Mucosa of descending colon (tissue), 3 donors: ENCODE measurements at regions not wholly inside any gene's neighbourhood (a gene's known extent, or its start where the extent isn't known, plus 50 kb on each side); places are given as distances from the start of the nearest gene placed in this dataset.

Experiments used
- ATAC-seq: fragments of 200-7000 bp; cut with Tn5 transposase; one replicate; pipeline ENCODE4 v1.9.1; 2020; ENCODE audit warnings: mild to moderate bottlenecking, moderate library complexity
- DNase-seq, 3 donors: peaks; one replicate each; pipeline ENCODE4 v3.0.0-alpha.2; 2020
- H3K36me3 ChIP-seq: fragments of 200-600 bp; one replicate; pipeline ENCODE4 v1.8.0; 2021; ENCODE audit warnings: low read depth, mild to moderate bottlenecking
- H3K4me1 ChIP-seq: fragments of 200-600 bp; one replicate; pipeline ENCODE4 v1.8.0; 2021; ENCODE audit warnings: low read depth, mild to moderate bottlenecking
- H3K4me3 ChIP-seq: fragments of 200-600 bp; one replicate; pipeline ENCODE4 v1.8.0; 2021; ENCODE audit warnings: mild to moderate bottlenecking
- H3K9me3 ChIP-seq: fragments of 200-600 bp; one replicate; pipeline ENCODE4 v1.8.0; 2021; ENCODE audit warnings: mild to moderate bottlenecking
- intact Hi-C, 2 donors: fragments of 100-400 bp; cut with DNase I in 1 of 2; cut with micrococcal nuclease in 1 of 2; formaldehyde crosslinking; loops; one replicate each; pipeline versions ENCODE4 v1.11.0 to v1.11.1; 2022; cut with DNase I, micrococcal nuclease
- TF ChIP-seq, protein P1 (sequence below): fragments of 200-600 bp; IDR thresholded peaks from one replicate; pipeline ENCODE4 v1.8.0; 2022; ENCODE audit warnings: antibody characterized with exemption, mild to moderate bottlenecking
- donor health status: DM: no; HTN: no; CAD: no; lungs with moderate emphysema.
- donor health status: DM: no; HTN: no; CAD: no.
- donor health status: DM: no; HTN: yes; CAD: no.

DNA sequence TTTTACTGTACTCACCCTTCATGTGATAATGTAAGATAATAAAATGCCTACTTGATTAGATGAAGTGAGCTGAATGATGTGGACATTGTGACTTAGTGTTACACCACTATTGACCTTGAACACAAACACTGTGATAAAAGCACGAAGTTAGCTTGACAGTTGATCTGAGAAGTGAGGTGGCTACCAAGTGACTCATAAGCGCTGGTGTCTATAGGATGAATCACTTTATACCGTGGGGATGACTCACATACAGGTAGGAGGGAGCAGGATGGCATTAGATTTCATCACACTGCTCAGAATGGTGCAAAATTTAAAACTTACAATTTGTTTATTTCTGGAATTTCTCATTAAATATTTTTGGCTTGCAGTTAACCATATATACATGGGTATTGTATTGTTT lies 174.7 kb upstream of the CNTN3 start:
- Histone ChIP-seq H3K4me3 (no peak overlapping the region), H3K9me3 (peaks cover 5% of the 10 kb centered on the region), H3K4me1 (no peaks in the 10 kb centered on the region), H3K36me3 (no peaks in the 10 kb centered on the region)
- ATAC-seq (no peak), DNase-seq (no peak)
- TF ChIP-seq, protein P1, sequence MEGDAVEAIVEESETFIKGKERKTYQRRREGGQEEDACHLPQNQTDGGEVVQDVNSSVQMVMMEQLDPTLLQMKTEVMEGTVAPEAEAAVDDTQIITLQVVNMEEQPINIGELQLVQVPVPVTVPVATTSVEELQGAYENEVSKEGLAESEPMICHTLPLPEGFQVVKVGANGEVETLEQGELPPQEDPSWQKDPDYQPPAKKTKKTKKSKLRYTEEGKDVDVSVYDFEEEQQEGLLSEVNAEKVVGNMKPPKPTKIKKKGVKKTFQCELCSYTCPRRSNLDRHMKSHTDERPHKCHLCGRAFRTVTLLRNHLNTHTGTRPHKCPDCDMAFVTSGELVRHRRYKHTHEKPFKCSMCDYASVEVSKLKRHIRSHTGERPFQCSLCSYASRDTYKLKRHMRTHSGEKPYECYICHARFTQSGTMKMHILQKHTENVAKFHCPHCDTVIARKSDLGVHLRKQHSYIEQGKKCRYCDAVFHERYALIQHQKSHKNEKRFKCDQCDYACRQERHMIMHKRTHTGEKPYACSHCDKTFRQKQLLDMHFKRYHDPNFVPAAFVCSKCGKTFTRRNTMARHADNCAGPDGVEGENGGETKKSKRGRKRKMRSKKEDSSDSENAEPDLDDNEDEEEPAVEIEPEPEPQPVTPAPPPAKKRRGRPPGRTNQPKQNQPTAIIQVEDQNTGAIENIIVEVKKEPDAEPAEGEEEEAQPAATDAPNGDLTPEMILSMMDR = no peak
- intact Hi-C loops = no loop called here

DNA sequence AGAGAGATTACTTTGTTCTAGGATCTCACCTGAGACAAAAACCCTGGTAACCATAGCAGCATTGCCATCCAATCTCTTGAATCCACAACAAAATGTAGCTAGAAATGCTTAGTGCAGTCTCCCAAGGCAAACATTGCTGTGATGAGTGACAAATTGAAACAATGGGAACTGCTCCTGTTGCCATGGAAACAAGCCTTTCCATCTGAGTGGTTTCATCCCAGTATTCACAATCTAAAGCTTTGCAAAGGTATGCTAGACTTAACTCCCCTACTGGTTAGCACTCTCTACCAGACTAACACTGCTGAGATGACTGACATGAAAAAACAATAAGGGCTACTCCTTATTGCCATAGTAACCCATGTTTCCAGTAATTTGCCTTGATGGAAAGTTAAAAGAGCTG lies 172.6 kb upstream of the CNTN3 start:
- ATAC-seq = no peak
- no peak overlapping the region for H3K4me3 ChIP-seq
- intact Hi-C loops = no loop called here
- no peaks in the 10 kb centered on the region for H3K9me3 ChIP-seq
- DNase-seq = no peak
- TF ChIP-seq, protein P1 = no peak
- no peaks in the 10 kb centered on the region for H3K36me3 ChIP-seq
- H3K4me1 ChIP-seq = no peaks in the 10 kb centered on the region

DNA sequence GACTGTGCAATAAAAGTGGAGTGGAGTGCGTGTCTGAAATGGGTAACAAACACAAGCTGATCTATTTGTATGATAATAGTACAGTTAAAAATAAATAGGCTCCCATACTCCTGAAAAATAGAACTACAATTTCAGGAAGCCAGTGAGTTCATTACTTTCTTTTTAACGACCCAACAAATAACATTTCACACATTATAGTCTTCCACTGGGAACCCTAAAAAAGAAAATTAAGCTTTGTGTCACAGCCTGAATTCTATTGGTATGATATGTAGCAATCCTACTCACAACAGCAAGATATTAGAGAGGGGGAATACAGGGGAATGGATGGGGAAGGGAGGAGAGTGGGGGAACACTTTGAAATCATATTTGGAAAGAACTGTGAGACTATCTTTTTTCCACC lies 156.9 kb upstream of the CNTN3 start:
- Histone ChIP-seq H3K36me3 (no peaks in the 10 kb centered on the region), H3K4me3 (no peak overlapping the region), H3K4me1 (no peaks in the 10 kb centered on the region), H3K9me3 (no peaks in the 10 kb centered on the region)
- DNase-seq = no peak
- TF ChIP-seq, protein P1 = no peak
- no peak for ATAC-seq
- intact Hi-C loops = no loop called here

DNA sequence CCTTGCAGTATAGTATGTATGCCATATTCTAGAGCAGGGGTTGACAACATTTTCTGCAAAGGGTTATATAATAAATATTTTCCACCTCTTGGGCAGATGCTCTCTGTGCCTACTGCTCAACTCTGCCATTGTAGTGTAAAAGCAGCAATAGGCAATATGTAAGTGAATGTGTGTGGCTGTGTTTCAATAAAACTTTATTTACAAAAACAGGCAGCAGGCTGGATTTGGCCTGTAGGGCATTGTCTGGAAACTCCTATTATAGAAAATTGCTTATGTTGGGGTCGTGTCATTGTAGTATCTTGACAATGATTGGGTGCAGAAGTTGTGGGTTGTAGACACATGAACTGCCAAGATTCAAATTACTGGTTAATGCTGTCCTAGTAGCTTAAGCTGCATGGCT lies 153.6 kb upstream of the CNTN3 start:
- intact Hi-C loops = no loop called here
- TF ChIP-seq, protein P1 = no peak
- Histone ChIP-seq H3K4me3 (no peak overlapping the region), H3K9me3 (no peaks in the 10 kb centered on the region), H3K4me1 (no peaks in the 10 kb centered on the region), H3K36me3 (no peaks in the 10 kb centered on the region)
- DNase-seq (no peak), ATAC-seq (no peak)

DNA sequence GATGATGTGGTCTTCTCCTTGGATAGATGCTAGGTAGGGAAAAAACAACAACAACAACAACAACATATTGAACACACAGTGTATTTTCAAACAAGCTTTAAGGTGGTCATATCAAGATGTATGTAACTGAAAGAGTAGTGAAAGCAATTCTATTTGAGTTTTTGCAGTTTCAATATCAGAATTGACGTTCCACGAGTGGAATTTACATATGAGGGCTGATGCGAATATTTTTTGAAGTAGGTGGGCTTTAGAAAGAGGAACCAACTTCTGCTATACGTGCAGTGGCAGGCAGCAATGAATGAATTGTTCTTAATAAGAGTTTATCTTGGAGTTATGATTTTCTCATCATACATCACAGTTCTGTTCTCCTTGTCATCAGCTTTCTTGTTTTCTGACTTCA lies 151.9 kb upstream of the CNTN3 start:
- no peak for ATAC-seq
- intact Hi-C loops = no loop called here
- no peaks in the 10 kb centered on the region for H3K36me3 ChIP-seq
- H3K4me3 ChIP-seq = no peak overlapping the region
- no peak for DNase-seq
- TF ChIP-seq, protein P1 = no peak
- H3K4me1 ChIP-seq = no peaks in the 10 kb centered on the region
- H3K9me3 ChIP-seq = no peaks in the 10 kb centered on the region

DNA sequence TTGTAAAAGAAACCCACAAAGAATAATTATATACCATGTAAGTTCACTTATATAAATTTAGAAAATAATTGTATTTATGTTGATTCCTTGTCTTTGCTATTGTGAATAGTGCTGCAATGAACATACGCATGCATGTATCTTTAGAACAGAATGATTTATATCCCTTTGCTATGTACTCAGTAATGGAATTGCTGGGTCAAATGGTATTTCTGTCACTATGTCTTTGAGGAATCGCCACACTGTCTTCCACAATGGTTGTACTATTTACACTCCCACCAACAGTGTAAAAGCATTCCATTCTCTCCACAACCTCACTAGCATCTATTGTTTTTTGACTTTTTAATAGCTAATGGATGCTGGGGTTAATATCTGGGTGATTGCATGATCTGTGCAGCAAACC lies 149.4 kb upstream of the CNTN3 start:
- H3K36me3 ChIP-seq = no peaks in the 10 kb centered on the region
- intact Hi-C loops = no loop called here
- H3K9me3 ChIP-seq = no peaks in the 10 kb centered on the region
- no peak overlapping the region for H3K4me3 ChIP-seq
- ATAC-seq = no peak
- no peak for DNase-seq
- TF ChIP-seq, protein P1 = no peak
- H3K4me1 ChIP-seq = no peaks in the 10 kb centered on the region
